ENCODE measurements at regions not wholly inside any gene's neighbourhood (a gene's known extent, or its start where the extent isn't known, plus 50 kb on each side); places are given as distances from the start of the nearest gene placed in this dataset.
"Not testable (repeated sequence)": the region's sequence is repeated elsewhere in the genome, so short reads cannot be mapped to it uniquely, and the experiment has no call there.

DNA sequence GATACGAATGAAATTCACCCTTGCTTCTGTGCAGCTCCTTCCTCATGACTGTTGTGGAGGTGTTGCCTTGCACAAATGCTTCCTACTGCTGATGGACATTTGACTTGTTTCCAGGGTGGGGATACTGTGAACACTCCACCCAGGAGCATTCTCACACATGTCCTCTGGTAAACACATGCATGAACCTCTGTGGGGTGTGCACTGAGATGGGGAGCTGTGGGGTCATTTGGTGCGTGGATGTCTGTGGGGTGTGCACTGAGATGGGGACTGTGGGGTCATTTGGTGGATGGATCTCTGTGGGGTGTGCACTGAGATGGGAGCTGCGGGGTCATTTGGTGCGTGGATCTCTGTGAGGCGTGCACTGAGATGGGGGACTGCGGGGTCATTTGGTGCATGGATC is 72.9 kb upstream of the IRX4 start:
- H3K4me2 ChIP-seq (ENCODE audit: low read depth, low read length, poor library complexity, severe bottlenecking) = no peak overlapping the region
- H3K9me2 ChIP-seq (replicated peaks; ENCODE audit: insufficient read depth, low read length) = no peaks in the 10 kb centered on the region
- TF ChIP-seq, protein P1, sequence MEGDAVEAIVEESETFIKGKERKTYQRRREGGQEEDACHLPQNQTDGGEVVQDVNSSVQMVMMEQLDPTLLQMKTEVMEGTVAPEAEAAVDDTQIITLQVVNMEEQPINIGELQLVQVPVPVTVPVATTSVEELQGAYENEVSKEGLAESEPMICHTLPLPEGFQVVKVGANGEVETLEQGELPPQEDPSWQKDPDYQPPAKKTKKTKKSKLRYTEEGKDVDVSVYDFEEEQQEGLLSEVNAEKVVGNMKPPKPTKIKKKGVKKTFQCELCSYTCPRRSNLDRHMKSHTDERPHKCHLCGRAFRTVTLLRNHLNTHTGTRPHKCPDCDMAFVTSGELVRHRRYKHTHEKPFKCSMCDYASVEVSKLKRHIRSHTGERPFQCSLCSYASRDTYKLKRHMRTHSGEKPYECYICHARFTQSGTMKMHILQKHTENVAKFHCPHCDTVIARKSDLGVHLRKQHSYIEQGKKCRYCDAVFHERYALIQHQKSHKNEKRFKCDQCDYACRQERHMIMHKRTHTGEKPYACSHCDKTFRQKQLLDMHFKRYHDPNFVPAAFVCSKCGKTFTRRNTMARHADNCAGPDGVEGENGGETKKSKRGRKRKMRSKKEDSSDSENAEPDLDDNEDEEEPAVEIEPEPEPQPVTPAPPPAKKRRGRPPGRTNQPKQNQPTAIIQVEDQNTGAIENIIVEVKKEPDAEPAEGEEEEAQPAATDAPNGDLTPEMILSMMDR (IDR thresholded peaks at IDR 0.05; ENCODE audit: insufficient read depth, low read length, poor library complexity, severe bottlenecking) = no peak
- TF ChIP-seq EZH2phosphoT487 (conservative IDR thresholded peaks at IDR 0.05; ENCODE audit: low read length) = no peak
- no peak overlapping the region for H3K4me3 ChIP-seq (ENCODE audit: insufficient read depth, low read length, poor library complexity, severe bottlenecking)
- no peaks in the 10 kb centered on the region for H3F3A ChIP-seq (ENCODE audit: insufficient read depth)
- no peak overlapping the region for H3K27ac ChIP-seq (ENCODE audit: low read depth, low read length)
- H3K79me2 ChIP-seq (ENCODE audit: insufficient read depth, low read length) = no peaks in the 10 kb centered on the region
- no peaks in the 10 kb centered on the region for H3K9me3 ChIP-seq (ENCODE audit: insufficient read depth, low read length)
- H4K20me1 ChIP-seq (ENCODE audit: low read depth, low read length) = no peaks in the 10 kb centered on the region
- no peak overlapping the region for H2AFZ ChIP-seq (ENCODE audit: low read depth, low read length, severe bottlenecking)
- no peaks in the 10 kb centered on the region for H3K36me3 ChIP-seq (ENCODE audit: low read length)
- no peak overlapping the region for H3K9ac ChIP-seq (ENCODE audit: low read length)
- no peaks in the 10 kb centered on the region for H3K27me3 ChIP-seq (ENCODE audit: low read length)

DNA sequence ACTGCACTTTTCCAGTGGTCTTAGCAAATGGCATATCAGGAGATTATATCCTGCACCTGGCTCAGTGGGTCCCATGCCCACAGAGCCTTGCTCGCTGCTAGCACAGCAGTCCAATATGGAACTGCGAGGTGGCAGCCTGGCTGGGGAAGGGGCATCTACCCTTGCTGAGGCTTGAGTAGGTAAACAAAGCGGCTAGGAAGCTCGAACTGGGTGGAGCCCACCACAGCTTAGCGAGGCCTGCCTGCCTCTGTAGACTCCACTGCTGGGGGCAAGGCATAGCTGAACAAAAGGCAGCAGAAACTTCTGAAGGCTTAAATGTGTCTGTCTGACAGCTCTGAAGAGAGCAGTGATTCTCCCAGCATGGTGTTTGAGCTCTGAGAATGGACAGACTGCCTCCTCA is 71.0 kb upstream of the IRX4 start:
- not testable (repeated sequence) for H3K9me2 ChIP-seq (replicated peaks; ENCODE audit: insufficient read depth, low read length); H3K27me3 ChIP-seq (ENCODE audit: low read length); H3K4me2 ChIP-seq (ENCODE audit: low read depth, low read length, poor library complexity, severe bottlenecking); H3F3A ChIP-seq (ENCODE audit: insufficient read depth); H4K20me1 ChIP-seq (ENCODE audit: low read depth, low read length); H2AFZ ChIP-seq (ENCODE audit: low read depth, low read length, severe bottlenecking); H3K4me3 ChIP-seq (ENCODE audit: insufficient read depth, low read length, poor library complexity, severe bottlenecking); H3K9me3 ChIP-seq (ENCODE audit: insufficient read depth, low read length); H3K27ac ChIP-seq (ENCODE audit: low read depth, low read length); H3K36me3 ChIP-seq (ENCODE audit: low read length); H3K79me2 ChIP-seq (ENCODE audit: insufficient read depth, low read length); H3K9ac ChIP-seq (ENCODE audit: low read length)

DNA sequence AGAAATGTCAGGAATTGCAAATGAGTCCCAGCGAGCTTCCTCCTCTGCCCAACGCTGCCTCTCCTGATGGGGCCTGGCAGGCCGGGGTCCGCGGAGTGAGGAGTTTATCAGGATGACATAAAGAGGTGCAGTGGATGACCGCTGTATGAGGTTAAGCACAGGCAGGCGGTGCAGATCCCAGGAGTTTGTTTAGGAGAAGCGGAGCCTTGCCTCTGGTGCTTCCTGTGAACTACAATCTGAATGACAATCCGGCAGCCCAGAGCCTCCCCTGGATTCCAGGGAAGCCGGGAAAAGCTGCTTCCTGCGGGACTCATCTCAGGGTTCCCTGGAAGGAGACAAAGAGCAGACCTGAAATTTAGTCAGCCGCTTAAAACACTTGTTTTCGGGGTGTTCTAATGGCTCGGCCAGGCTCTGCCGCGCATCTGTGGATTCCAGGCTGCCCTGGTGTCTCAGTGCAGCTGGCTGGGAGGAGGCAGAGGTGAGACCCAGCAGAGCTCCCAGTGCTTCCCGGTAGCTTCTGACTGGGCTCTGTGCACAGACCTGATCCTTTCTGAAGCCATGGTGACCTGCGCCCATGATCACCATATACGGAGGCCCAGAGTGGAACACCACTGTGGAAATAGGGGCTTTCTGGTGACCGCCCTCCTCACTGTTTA is 69.8 kb upstream of the IRX4 start:
- H3K9me2 ChIP-seq (replicated peaks; ENCODE audit: insufficient read depth, low read length) = no peaks in the 10 kb centered on the region
- no peak overlapping the region for H2AFZ ChIP-seq (ENCODE audit: low read depth, low read length, severe bottlenecking)
- H3K79me2 ChIP-seq (ENCODE audit: insufficient read depth, low read length) = no peaks in the 10 kb centered on the region
- TF ChIP-seq EZH2phosphoT487 (conservative IDR thresholded peaks at IDR 0.05; ENCODE audit: low read length) = no peak
- TF ChIP-seq, protein P1 (IDR thresholded peaks at IDR 0.05; ENCODE audit: insufficient read depth, low read length, poor library complexity, severe bottlenecking) = no peak
- no peaks in the 10 kb centered on the region for H4K20me1 ChIP-seq (ENCODE audit: low read depth, low read length)
- H3K36me3 ChIP-seq (ENCODE audit: low read length) = no peaks in the 10 kb centered on the region
- H3K9me3 ChIP-seq (ENCODE audit: insufficient read depth, low read length) = no peaks in the 10 kb centered on the region
- H3F3A ChIP-seq (ENCODE audit: insufficient read depth) = no peaks in the 10 kb centered on the region
- H3K4me2 ChIP-seq (ENCODE audit: low read depth, low read length, poor library complexity, severe bottlenecking) = no peak overlapping the region
- H3K27ac ChIP-seq (ENCODE audit: low read depth, low read length) = no peak overlapping the region
- no peak overlapping the region for H3K4me3 ChIP-seq (ENCODE audit: insufficient read depth, low read length, poor library complexity, severe bottlenecking)
- H3K9ac ChIP-seq (ENCODE audit: low read length) = no peak overlapping the region
- no peaks in the 10 kb centered on the region for H3K27me3 ChIP-seq (ENCODE audit: low read length)

DNA sequence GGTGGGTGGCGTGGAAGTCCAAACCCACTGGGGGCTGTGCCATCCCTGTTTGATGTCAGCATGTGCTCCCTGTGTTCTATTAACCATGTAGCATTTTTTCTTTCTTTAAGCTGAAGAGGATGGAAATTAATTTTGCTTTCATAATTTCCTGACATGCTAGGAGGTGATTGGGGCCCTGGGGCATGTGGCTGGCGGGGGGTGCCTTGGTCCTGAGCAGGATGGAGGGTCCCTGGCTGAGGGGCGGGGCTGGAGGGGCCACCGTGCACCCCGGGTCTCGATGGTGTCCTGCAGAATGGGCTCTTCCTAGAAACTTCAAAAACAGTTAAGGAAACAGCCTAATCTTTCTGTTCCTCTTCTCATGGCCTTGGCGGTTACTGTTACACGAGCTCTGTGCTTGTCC is 69.3 kb upstream of the IRX4 start:
- H3K9me3 ChIP-seq (ENCODE audit: insufficient read depth, low read length) = no peaks in the 10 kb centered on the region
- H3K9ac ChIP-seq (ENCODE audit: low read length) = no peak overlapping the region
- no peak overlapping the region for H3K4me3 ChIP-seq (ENCODE audit: insufficient read depth, low read length, poor library complexity, severe bottlenecking)
- H3K4me2 ChIP-seq (ENCODE audit: low read depth, low read length, poor library complexity, severe bottlenecking) = no peak overlapping the region
- no peaks in the 10 kb centered on the region for H3K27me3 ChIP-seq (ENCODE audit: low read length)
- TF ChIP-seq EZH2phosphoT487 (conservative IDR thresholded peaks at IDR 0.05; ENCODE audit: low read length) = no peak
- TF ChIP-seq, protein P1 (IDR thresholded peaks at IDR 0.05; ENCODE audit: insufficient read depth, low read length, poor library complexity, severe bottlenecking) = no peak
- no peaks in the 10 kb centered on the region for H3K79me2 ChIP-seq (ENCODE audit: insufficient read depth, low read length)
- H3K27ac ChIP-seq (ENCODE audit: low read depth, low read length) = no peak overlapping the region
- no peaks in the 10 kb centered on the region for H4K20me1 ChIP-seq (ENCODE audit: low read depth, low read length)
- no peak overlapping the region for H2AFZ ChIP-seq (ENCODE audit: low read depth, low read length, severe bottlenecking)
- no peaks in the 10 kb centered on the region for H3K9me2 ChIP-seq (replicated peaks; ENCODE audit: insufficient read depth, low read length)
- no peaks in the 10 kb centered on the region for H3F3A ChIP-seq (ENCODE audit: insufficient read depth)
- H3K36me3 ChIP-seq (ENCODE audit: low read length) = no peaks in the 10 kb centered on the region
